Stimulated activated CD4-positive, alpha-beta T cell treated with anti-CD3 and anti-CD28 coated beads, Interleukin-12 subunit alpha, Interleukin-12 subunit beta, amount 100 ng/mL, for 48 hours (primary cell): ENCODE measurements at regions not wholly inside any gene's neighbourhood (a gene's known extent, or its start where the extent isn't known, plus 50 kb on each side); places are given as distances from the start of the nearest gene placed in this dataset.

Source experiments
- DNase-seq, 3 donors: peaks; one replicate each; pipeline ENCODE4 v3.0.0-alpha.2; 2020; ENCODE audit warnings: low read depth in 2 of 3, low spot score in 1 of 3

- DNase-seq, result no peak
Observed at GRCh38 chrX:10811111-10811510, 190.7 kb upstream of the MID1 start.

DNA sequence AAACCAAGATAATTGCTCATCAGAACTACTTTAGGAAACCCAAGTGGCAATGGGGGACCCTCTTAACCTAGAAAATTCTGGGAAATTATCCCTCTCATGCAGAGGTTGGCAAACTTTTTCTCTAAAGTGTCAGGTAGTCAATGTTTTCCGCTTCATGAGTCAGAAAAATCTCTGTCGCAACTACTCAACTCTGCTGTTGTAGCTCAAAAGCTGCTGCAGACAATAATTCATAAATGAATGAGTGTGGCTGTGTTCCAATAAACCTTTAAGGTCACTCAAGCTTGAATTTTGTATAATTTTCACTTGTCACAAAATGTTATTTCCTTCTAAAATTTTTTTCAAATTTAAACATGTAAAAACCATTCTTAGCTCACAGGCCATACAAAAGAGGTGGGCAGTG lies 193.4 kb upstream of the MID1 start:
- DNase-seq, result no peak

GRCh38 chrX:10818651-10819050 lies 198.3 kb upstream of the MID1 start:
- no peak for DNase-seq

GRCh38 chrX:10819973-10820372 lies 199.6 kb upstream of the MID1 start:
- no peak for DNase-seq

- no peak for DNase-seq
Observed at GRCh38 chrX:10821293-10821692, 200.9 kb upstream of the MID1 start.

DNA sequence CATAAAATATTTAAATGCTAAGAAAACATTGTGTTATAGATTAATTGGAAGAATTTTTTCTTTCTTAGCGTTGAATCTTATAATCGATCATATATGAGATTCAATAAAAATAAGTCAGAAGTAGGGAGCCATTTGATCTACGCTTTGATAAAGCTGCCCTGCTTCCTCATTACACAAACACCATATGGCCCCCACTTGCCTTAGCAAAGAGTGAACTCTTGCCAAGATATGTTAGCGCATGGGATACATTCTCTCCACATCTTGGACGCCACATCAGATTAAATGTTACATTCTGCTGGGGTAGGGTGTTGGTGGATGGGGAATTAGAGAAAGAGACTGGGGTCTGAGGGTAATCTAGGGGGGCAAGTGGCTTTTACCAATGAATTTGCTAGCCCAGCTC lies 207.7 kb upstream of the MID1 start:
- no peak for DNase-seq

- DNase-seq, result no peak
Observed at GRCh38 chrX:10828640-10829039, 208.3 kb upstream of the MID1 start.

- no peak for DNase-seq
Observed at GRCh38 chrX:10831716-10832502, 211.5 kb upstream of the MID1 start.

DNA sequence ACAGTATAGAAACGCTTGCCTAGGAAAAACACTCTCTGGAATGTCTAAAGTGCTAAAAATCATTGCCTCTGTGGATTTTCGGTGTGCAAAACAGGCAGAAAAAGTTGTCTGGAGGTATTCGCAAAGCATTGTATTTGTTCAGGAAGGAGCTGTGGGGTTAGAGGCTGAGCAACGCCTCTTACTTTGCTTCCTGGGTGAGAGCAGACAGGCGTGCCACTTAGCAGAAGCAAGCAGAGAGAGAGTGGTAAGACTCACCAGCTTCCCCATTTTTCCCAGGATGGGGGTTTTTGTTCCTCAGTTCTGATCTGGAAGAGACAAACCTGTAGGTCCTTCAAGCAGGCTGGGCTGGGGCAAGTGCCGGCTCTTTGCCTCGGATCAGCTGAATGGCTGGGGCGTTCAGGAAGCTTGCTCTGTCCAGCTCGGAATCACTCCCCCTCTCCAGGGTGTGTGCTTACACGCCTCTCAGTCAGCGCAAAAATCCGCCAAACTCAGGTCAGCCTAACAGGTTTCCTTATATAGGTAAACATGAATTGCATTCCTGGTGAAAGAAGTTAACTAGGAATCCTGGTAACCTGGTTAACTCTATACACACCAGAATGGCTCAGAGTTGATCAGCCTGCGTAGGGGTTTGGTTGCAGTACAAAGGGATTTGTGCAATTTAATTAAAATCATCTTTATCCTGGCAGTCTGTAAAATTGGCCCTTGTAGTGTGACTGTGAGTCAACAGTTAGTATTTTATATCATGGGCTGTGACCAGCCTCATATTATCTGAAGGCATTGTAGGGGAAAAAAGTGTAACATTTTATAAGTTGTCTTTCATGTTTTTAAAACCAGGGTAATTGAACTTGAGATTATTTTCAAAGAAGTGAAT lies 213.1 kb upstream of the MID1 start:
- no peak for DNase-seq

DNA sequence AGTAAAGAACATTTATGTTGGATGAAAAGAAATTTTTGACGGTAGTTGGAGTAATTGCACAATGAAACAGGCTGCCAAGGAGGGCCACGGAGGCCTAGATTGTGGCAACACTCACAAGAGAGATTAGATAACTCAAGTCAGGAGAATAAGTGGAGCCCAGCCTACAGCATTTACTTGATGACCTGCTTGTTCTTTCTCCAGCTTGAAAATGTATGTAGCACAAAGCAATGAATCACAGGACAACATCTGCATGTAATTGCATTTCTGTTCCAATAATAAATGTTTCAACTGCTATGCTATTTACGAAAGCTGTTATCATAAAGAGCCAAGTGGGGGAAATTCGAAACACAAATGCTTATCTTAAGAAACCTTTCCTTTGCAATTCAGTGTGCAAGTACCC lies 221.2 kb upstream of the MID1 start:
- no peak for DNase-seq

DNA sequence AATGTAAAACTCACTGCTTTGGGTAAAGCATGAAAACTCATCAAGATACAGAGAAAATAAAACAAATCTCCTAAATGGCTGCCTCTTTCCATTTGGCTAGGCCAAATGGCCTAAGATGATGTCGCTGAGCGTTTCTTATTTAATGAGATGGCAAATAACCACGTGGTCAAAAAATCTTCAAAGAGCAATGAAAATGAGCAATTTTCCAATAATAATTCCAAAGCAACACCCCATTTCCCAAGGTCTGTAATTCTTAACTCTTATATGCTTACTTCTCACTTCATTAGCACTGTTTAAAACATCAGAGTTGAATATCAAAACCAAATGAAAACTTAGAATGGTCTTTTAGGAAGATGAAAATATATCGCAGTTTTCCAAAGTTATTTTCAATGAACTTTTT lies 222.3 kb upstream of the MID1 start:
- no peak for DNase-seq

- no peak for DNase-seq
Observed at GRCh38 chrX:10847333-10847732, 226.9 kb upstream of the MID1 start.

DNA sequence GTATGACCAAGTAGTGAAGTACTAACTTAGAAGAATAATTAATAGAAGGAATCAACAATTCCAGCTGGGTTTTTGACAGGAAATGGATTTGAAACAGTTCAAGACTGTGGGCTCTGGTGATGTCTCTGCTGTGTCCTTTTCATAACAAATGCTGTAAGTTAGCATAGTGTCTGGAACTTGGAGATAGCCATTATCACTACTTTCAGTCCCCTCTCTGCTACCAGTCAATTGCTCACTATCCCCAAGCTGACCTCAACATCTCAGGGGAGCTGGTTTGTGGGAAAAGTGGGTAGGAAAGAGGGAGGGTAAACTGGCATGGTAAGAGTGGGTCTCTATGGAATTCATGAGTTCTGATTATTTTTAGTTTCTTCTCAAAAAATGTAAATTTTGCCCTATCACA lies 231.4 kb upstream of the MID1 start:
- no peak for DNase-seq

GRCh38 chrX:10854594-10854993 lies 234.2 kb upstream of the MID1 start:
- DNase-seq, result no peak

- no peak for DNase-seq
Observed at GRCh38 chrX:10855845-10856244, 235.5 kb upstream of the MID1 start.

GRCh38 chrX:10856797-10857196 lies 236.4 kb upstream of the MID1 start:
- no peak for DNase-seq

DNA sequence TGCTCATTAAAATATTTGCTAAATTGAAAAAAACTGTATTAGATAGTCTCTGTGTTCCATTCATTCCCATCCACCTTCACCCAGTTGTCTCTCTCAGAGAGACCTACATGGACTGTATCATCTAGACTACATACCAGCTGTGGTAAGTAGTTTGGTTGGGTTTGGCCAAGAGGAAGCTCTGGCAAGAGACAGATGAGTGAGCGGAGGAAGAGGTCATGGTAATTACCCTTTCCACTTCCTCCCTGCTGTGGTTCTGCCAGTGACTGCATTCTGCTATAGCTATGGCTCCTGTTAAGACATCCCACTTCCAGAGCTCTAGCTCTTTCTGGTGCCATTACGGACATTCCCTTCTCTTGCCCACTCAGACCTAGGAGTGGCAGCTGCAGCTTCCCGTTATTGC lies 239.0 kb upstream of the MID1 start:
- no peak for DNase-seq

DNA sequence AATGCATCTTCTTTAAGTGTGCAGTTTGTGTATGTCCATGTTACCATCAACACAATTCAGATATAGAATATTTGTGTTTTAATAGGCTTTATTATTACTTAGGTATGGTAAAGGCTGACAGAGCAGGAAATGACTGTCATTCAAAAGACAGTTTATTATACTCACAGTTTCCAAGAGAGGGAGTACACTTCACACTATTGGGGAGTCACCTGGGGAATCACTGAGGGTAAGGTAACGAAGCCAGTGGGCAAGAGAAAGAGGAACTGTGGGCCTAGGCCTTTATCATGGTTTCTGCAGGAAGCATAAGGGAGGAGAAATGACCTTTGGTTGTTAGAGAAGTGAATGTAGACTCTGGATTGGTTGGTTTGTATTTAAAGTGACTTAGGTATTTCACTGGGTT lies 235.1 kb upstream of the HCCS start:
- no peak for DNase-seq

DNA sequence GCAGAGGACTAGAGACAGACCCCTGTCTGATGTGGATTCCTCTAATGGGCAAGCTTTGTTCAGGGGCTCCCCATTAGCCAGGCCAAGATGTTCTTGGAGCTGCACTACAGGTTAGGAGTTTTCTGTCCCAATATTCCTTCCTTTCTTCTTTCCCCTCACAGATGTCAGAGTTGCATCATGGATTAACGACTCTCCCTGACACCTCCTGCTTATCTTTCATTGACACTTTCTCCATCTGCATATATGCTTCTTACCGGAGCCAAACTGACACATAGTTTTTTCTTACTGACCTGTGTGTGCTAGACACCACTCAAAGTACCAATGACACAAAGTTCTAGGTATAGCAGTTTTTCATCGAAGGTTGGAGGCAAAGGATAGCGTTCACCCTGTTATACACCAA lies 228.6 kb upstream of the HCCS start:
- DNase-seq, result no peak

DNA sequence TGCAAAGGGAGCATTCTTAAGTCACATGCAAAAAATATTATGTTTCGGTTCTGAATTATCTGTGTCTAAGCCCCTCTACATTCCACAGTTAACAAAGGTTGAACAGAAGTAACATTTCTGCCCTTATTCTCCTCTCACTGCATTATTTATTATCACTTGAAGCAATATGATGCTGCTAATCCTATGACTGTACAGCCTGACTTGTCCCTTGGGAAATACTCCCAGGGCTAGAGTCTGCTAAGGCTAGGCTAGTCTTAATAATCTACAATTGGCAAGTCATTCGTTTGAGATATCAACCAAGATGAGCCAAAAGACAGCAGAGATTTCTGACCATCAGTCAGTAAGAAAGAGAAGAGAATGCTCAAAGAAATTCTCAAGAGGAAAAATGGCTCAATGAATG lies 226.9 kb upstream of the HCCS start:
- DNase-seq, result no peak

DNA sequence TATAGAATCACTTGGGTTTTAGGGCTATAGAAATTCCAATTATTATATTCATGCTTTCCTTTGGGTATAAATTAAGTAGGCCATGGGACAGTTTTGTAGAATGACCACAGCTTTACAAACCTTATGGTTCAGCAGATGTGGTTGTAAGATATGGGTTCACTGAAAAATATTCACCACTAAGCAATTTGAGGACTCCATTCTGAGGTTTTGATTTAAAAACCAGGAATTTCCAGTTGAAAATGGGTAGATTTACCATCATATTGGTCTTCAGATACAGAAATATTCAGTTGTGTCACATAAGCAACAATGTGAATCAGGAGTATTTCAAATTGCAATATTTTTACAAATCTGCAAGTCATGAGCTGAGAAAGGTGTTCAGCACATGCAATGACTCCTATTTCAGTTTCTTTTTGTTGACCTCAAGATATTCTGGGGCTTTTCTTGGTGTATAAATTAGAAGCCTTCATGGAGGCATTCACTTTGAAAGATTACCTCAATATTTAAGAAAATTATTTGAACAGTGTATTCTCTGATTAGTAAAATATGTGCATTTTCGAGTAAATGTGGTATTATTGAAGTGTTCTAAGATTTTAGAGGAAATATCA lies 218.4 kb upstream of the HCCS start:
- DNase-seq, result no peak

DNA sequence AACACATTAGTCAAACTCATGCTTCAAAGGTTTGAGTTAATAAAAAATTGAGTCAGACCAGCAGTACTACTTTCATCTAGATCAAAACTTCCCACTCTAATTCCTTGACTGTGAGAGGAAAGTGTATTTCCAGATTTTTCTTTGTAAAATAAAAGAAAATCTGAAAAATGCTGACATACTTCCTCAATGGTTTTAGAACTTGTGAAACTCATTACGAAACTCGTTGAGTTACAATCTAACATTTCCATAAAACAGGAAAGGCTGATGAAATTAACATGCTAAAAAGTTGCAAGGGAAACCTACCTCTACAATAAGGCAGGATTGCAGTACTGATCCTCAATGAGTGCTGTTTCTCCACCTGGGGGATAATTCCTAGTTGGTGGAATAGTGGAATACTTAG lies 217.8 kb upstream of the HCCS start:
- DNase-seq, result no peak
